ENCODE measurements at regions not wholly inside any gene's neighbourhood (a gene's known extent, or its start where the extent isn't known, plus 50 kb on each side); places are given as distances from the start of the nearest gene placed in this dataset.
A peak's percentile ranks its signal among the peaks of the same experiment; 100 is the strongest.
"Not testable (repeated sequence)": the region's sequence is repeated elsewhere in the genome, so short reads cannot be mapped to it uniquely, and the experiment has no call there.

DNA sequence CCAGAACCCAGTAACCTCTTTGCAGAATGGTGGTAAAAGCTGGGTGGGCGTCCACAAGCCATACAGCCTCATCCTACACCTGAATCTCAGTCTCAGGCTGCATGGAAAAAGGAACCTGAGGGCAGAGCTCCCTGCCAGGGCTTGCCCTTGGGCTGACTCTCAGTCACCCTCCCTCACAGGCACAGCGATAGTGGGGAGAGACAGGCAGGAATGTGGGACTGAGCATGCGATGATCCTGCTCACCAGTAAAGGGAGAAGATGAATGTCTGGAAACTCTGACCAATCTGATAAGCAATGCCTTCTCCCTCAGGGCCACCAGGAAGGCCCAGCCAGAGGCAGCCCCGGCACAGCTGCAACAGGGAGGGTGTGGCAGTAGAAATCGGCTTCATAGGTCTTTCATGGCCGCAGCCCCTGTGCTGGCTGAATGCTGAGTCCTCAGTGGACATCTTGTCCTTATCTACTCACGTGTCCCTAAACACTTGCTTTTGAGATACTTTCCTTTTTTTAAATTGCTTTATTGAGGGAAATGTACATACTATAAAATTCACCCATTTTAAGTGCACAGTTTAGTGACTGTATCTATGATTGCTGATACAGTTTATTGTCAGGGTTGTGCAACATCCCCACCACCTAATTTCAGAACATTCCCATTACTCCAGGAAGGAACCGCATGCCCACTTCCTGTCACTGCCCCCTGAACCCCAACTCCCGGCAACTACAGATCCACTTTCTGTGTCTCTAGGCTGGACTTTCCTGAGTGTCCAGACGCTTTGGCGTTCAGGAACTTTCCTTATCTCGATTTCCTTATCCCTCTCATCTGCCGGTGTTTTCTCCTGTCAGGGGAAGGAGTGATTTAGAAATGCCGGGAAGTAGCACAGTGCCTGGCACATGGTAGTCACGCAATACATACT is 258.1 kb downstream of the PCNX1 start:
- no peak for DNase-seq (ENCODE audit: low spot score)

DNA sequence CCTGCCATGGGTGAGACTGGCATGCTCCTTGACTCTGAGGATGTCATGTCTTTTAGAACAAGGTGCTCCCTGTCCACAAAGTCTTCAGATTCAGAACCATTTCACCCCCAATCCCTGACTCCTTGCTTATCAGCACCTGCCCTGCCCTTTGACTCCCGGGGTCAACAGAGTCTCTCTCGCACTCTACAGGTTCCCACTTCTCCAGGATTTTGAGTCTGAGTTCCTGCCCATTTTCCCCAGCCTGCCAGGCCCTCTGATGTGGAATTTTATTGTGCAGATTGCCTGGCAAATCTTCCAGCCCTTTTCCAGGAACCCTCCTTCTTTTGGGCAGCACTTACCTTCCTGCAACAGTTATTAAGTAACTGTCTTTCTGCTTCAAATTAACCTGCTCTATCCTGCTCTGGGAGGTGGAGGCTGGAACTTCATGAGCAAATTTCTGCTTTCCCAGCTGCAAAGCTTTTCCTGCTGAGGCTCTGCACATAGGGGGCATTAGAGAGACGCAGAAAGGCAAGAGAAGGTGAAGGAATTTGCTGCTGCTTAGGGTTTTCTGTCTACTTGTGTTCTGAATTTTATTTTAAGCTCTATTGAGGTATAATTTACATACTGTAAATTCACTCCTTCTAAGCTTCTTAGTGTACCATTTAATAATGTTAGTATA is 259.1 kb downstream of the PCNX1 start:
- DNase-seq (ENCODE audit: low spot score) = no peak

DNA sequence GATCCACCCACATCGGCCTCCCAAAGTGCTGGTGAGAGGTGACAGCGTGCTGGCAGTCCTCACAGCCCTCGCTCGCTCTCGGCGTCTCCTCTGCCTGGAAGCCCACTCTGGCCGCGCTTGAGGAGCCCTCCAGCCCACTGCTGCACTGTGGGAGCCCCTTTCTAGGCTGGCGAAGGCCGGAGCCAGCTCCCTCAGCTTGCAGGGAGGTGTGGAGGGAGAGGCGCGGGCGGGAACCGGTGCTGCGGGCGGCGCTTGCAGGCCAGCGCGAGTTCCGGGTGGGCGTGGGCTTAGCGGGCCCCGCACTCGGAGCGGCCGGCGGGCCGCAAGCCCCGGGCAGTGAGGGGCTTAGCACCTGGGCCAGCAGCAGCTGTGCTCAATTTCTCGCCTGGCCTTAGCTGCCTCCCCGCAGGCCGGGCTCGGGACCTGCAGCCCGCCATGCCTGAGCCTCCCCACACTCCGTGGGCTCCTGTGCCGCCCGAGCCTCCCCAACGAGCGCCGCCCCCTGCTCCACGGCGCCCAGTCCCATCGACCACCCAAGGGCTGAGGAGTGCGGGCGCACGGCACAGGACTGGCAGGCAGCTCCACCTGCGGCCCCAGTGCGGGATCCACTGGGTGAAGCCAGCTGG is 260.2 kb downstream of the PCNX1 start:
- DNase-seq (ENCODE audit: low spot score) = not testable (repeated sequence)

DNA sequence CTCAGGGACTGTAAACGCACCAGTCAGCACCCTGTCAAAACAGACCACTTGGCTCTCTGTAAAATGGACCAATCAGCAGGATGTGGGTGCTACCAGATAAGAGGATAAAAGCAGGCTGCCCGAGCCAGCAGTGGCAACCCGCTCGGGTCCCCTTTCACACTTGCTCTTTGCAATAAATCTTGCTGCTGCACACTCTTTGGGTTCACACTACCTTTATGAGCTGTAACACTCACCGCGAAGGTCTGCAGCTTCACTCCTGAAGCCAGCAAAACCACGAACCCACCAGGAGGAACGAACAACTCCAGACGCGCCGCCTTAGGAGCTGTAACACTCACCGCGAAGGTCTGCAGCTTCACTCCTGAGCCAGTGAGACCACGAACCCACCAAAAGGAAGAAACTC is 260.9 kb downstream of the PCNX1 start:
- peak; percentile 12 for DNase-seq (ENCODE audit: low spot score)

DNA sequence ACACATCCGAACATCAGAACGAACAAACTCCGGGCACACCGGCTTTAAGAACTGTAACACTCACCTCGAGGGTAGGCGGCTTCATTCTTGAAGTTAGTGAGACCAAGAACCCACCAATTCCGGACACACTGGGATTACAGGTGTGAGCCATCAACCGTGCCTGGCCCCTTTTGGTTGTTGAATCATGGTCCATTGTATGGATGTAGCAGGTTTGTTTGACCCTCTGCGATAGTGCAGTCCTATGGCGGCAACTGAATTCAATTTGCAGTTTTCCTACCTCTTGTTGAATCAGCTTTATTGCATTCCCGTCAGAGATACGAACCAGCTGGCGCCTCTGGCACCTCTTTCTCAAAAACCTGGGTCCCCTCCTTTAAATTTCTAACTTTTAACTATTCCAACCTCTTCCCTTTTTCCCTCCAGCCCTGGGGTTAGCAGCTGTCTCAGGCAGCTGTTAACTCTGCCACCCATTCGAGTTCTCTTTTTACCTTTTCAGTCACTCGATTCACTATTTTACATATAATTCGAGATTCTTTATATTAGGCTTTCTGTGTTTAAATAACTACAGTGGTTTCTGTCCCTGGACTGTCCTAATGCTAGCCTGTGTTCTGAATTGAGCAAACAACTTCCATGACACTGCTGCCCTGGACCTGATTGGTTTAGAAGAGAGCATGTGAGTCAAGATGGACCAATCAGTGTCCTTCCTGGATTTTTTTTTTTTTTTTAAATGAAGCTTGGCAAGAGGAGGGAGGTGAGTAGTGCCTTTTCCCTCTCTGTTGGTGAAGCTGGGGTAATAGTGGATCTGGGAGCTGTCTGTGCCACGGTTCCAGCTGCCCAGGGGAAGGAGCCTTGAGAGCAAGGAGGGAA is 261.5 kb downstream of the PCNX1 start:
- no peak for DNase-seq (ENCODE audit: low spot score)

DNA sequence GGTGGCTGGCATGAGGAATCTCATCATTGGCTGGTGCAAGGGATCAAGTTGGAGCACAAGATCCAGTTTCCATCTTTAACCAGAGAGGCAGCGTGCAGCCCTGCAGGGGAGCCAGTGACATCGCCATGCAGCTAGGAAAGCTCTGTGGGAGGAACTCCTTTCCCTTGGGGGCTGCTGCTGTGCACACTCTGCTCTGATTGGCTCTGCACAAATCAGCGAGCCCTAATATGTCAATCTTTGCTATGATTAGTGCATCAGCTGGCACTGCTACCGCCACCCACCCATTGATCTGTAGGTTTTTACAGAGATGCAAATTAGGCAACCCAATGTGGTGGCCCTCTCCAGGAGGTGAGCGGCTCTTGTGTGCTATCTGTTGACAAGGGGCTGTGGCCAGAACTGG is 262.6 kb downstream of the PCNX1 start:
- no peak for DNase-seq (ENCODE audit: low spot score)

DNA sequence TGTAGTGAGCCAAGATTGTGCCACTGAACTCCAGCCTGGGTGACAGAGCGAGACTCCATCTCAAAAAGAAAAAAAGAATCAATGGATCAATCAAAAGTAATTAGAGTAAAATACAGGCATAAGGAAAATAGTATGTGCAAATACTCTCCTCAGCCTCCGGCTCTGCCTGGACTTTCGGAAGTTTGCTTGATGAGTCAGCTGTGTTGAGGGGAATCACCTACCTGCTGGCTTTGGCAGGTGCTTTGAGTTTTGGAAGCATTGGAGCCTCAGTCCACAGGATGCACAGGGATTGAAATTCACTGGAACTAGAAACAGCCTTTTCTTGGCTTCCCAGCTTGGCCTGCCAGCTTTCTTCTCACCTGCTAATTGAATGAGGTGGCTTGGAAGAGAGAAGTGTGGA is 268.2 kb downstream of the PCNX1 start:
- DNase-seq (ENCODE audit: low spot score) = no peak

DNA sequence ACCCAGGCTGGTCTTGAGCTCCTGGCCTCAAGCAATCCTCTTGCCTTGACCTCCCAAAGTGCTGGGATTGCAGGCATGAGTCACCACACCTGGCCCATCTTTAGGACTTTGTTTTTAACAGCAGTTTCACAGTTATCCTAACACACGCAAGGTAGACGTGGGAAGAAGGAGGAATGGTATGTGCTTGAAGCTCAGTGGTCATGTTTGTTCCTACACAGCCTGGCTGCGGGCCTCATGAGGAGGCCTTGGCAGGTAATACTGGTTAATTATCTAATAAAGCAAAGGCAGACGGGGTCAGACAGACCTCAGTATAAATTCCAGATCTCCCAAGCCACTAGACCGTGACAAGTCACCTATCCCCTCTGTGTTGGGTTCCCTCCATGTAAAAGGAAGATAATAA is 271.8 kb downstream of the PCNX1 start:
- no peak for DNase-seq (ENCODE audit: low spot score)

DNA sequence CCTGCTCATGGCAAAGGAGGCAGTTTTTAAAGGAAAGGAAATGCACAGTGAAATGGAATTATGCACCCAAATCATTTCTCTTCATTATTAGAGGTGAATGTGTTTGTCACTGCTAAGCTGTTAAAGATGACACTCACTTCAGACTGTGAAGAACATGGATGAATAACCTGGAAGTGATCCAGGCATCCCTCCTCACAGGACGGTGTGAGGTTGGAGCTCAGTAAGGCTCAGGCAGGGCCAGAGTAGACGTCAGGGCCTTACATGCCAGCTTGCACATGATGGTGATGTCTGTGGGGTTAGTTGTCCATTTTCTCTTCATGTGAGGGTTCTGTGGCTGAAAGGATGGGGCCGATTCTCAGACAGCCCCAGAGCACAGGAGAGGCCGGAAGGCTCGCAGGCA is 273.1 kb downstream of the PCNX1 start:
- DNase-seq (ENCODE audit: low spot score) = no peak

DNA sequence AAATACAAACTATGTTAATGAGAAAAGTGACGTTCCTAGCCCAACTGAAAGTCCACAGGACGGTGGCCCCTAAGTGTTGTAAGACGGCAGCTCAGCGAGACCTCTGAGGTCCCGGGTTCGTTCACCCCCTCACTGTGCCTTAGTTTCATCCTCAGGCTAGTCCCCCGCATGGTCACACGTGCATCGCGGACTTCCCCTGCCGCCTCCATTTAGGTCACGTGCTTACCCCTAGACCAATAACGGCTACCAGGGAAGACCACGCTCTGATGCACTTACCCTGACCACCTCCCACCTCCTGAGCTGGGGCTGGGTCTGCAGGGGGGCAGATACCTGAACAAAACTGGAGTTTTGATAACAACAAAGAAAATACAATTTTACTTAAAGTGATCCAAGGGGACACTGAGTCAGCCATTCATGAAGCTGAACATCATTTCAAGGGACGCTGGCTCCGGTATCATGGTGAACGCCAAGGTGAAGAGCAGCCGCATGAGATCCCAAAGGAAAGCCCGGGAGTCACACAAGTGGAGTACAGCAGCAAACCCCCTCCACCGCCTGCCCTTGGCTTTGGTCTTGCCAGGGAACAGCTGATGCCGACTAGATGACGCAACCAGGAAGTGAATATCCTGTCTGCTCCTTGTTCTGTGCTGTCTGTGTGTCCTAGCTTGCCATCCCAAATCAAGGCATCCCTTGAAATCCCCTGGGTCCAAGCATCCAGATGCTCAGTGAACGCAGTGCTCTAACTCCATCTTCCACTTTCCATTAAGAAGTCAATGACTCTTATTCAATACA is 274.1 kb downstream of the PCNX1 start:
- DNase-seq (ENCODE audit: low spot score) = no peak

DNA sequence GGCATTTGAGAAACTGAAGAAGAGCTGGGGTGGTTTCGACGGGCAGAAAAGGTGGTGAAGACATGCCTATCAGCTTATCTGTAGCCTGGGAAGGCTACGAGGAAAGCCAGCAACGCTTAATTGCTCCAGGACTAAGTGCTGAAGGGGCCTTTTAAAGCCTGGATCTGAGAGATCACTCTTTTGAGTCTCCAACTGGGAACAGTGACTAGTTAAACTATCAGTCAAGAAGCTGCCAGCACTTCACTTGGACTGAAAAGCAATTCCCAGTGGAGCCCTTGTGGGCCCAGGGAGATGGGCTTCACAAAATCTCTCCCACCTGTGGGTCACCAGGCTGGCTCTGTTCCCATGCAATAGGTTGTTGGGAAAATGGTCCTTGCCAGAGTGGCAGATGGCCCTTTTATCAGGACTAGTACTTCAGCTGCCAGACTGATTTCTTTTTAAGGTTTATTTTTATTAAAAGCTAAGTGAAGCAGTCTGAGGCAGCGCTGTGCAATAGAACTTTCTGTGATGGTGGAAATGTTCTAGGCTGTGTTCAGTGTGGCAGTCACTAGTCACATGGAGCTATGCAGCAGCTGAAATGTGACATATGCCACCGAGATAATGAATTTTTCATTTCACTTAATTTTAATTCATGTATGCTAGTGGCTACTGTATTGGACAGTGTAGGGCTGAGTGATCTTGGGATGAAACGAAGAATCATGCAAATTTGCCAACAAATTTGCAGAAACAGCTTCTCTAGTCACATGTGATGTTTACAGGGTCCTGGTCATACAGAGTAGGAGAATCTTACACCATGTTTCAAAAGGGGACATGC is 276.8 kb downstream of the PCNX1 start:
- DNase-seq (ENCODE audit: low spot score) = no peak

DNA sequence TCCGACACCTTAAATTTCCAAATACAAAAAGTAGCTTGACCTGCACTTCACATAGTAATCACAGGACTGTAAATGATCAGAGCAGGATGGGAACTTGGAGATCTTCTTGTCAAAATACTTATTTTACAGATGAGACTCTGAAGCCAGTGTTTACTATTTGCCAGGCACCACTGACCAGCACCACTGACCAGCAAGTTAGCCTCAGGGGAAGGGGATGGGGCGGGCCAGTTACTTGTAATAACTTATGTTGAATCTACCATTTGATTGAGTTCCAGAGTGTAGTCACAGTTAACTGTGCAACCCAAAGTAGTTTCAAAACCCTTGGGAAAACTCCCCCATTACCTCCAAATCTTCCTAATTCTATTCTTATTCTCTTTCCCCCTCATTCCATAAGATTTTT is 278.4 kb downstream of the PCNX1 start:
- DNase-seq (ENCODE audit: low spot score) = no peak

DNA sequence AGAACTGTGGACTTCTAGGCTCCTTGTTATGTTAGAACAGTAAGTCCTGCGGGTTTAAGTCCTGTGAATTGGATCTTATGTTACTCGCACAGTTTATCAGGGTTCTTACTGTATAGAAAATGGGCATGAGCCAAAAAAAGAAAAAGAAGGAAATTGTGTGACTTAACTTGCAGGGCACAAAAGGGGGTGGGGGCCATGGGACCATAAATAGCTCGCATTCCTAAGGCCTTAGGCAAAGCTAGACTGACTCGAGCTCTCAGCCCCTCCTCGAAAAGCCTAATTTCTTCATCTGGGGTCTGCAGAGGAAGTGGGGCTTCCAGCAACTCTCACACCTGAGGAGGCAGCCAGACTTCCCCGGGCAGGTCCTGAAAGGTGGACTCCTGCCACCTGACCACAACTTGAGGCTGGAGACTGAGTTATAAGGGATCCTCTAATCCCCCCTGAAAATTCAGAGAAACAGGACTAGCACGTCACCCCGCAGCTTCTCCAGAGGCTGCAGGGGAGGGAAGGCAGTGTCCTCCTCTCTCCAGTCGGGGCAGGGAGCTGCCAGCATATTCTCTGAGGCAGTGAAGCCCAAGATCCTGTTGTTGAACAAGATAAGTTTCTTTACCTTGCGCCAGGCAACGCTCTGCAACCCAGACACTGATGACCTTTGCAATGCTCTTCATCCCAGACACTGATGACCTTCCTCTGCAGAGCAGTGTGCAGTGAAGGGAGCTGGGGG is 280.5 kb downstream of the PCNX1 start:
- no peak for DNase-seq (ENCODE audit: low spot score)

DNA sequence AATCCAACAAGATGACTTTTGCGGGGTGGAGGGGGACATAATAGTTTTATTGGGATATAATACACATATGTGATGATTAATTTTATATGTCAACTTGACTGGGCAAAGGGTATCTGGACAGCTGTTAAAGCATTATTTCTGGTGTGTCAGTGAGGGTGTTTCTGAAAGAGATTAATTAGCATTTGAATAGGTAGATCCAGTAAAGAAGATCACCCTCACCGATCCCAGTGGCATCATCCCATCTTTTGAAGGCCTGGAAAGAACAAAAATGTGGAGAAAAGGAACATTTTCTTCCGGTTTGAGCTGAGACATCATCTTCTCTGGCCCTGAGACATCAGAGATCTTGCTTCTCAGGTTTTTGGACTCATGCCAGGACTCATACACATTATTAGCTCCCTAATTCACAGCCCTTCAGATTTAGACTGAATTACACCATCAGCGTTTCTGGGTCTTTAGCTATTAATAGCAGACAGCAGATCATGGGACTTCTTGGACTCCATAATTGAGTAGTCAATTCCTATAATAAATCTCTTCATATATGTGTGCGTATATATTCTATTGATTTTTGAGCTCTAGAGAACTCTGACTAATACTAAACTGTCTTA is 283.6 kb downstream of the PCNX1 start:
- DNase-seq (ENCODE audit: low spot score) = no peak

DNA sequence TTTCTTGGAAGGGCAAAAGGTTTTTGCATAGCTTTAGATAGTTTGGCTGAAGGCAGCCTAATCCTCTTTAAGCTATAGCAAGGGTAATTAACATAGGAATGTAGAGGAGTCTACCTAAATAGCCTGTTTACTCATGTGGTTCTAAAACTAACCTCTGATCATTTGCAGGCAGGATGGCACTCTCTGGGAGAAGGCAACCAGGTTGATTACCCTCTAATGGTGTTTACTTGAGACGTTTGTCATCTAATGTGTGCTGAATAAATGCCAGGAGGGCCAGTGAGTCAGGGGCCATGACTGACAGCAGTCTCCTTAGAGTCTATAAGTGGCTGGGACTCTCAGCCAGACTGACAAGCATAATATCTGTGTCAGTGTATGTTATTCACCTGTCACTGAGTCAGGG is 286.4 kb downstream of the PCNX1 start:
- no peak for DNase-seq (ENCODE audit: low spot score)

DNA sequence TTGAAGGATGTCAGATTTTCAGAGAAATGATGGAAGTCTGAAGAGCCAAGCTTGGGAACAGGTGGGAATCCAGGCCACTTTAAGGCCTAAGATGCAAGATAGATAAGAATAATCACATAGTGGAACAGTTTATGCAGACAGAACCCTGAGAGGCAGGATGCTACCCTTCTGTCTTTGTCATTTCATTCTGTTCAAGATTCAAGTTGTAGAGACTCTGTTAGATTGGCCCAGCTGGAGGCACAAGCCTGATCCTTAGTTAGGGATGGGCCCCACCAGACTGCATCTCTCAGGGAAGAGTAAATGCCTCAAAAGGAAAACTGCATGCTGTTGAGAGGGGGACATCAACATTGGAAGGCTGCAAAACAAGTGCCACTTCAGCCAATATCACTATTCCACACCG is 287.0 kb downstream of the PCNX1 start:
- no peak for DNase-seq (ENCODE audit: low spot score)

DNA sequence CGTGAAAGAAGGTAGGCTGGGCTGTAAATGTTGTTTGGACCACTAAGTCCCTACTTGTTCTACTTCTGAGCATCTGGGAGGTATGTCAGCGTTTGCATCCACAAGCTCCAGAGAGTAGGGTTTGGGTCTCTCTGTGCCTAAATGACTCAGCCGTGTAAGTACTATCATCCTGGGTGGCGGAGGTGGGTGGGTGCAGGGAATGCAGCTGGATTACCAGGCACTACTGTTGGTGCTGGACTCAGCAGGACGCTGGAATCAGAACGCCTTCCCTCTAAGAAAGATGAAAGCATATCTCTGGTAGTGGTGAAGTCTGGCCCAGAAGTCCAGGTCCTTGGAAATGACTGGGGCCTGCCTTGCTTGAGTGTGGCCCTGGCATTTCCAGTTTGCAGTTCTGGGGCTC is 289.7 kb downstream of the PCNX1 start:
- DNase-seq (ENCODE audit: low spot score) = no peak

DNA sequence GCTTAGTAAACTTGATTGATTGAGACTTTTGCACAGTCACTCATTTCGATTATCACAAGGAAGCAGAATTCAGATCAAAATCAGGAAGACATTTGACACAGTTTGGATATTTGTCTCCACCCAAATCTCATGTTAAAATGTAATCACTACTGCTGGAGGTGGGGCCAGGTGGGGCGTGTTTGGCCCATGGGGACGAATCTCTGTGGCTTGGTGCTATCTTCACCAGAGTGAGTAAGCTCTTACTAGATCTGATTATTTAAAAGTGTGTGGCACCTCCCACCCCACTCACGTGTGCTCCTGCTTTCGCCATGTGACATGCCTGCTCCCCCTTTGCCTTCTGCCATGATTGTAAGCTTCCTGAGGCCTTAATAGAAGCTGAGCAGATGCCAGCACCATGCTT is 291.4 kb downstream of the PCNX1 start:
- DNase-seq (ENCODE audit: low spot score) = no peak

DNA sequence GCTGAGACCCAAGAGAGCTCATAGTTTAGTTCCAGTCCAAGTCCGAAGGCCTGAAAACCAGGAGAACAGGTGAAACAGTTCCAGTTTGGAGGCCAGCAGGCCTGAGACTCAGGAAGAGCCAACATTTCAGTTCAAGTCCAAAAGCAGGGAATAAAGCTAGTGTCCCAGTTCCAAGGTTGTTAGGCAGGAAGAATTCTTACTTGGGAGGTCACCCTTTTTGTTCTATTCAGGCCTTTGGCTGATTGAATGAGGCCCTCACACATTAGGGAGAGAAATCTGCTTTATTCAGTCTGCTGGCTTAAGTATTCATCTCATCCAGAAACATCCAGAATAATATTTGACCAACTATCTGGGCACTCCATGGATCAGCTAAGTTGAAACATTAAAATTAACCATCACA is 294.6 kb downstream of the PCNX1 start:
- DNase-seq (ENCODE audit: low spot score) = no peak
